GM12878 (cell line): ENCODE measurements at regions not wholly inside any gene's neighbourhood (a gene's known extent, or its start where the extent isn't known, plus 50 kb on each side); places are given as distances from the start of the nearest gene placed in this dataset.

Experiments used
- ATAC-seq: fragments of 200-7000 bp; cut with Tn5 transposase; 3 replicates; pipeline ENCODE4 v1.9.1; 2020; ENCODE audit warnings: mild to moderate bottlenecking, moderate library complexity
- BruUV-seq: library from RNA; stranded (reverse); fragments of 400-500 nt; replicated peaks from 2 replicates; lab custom pipeline; 2021; lab: Mats Ljungman, UMichigan
- CTCF ChIA-PET: fragments of 300-600 bp; sonication (Branson Sonifier 250); formaldehyde crosslinking; extraction: SDS; loops from one replicate; lab custom pipeline; 2021; ENCODE audit warnings: inconsistent platforms; lab: Yijun Ruan, JAX
- POLR2A ChIA-PET: fragments of 350-600 bp; formaldehyde crosslinking; extraction: SDS; loops from one replicate; lab custom pipeline; 2021; ENCODE audit warnings: inconsistent platforms; lab: Charles Lee
- RAD21 ChIA-PET: fragments of 300-600 bp; sonication (Branson Sonifier 250); formaldehyde crosslinking; loops from one replicate; lab custom pipeline; 2023; ENCODE audit warnings: antibody characterized with exemption; ENCODE audit not compliant: unreplicated experiment; lab: Charles Lee
- SMC1A ChIA-PET: fragments of 300-600 bp; sonication (Branson Sonifier 250); formaldehyde crosslinking; loops from one replicate; lab custom pipeline; 2023; ENCODE audit not compliant: unreplicated experiment, uncharacterized antibody; lab: Charles Lee
- DNase-seq: peaks from one replicate; pipeline ENCODE4 v3.0.0-alpha.2; 2011; ENCODE audit warnings: low read depth, low spot score
- FAIRE-seq: peaks from 3 replicates; lab custom pipeline; 2011; peaks lifted over from hg19 to GRCh38; lab: Jason Lieb, UNC
- H2AFZ ChIP-seq: 2 replicates; pipeline ENCODE4 v1.6.0; 2011; ENCODE audit warnings: low read depth, low read length, control low read depth; ENCODE audit not compliant: control insufficient read depth
- H3K27ac ChIP-seq: 2 replicates; pipeline ENCODE4 v1.5.1; 2011; ENCODE audit warnings: control low read depth; ENCODE audit not compliant: control insufficient read depth, insufficient read depth
- H3K27me3 ChIP-seq, 2 experiments: replicated peaks in 1 of 2; 2 replicates each; pipeline versions ENCODE4 v1.6.0 to v1.6.1; 2011; ENCODE audit warnings: low read length in 1 of 2; ENCODE audit not compliant: control insufficient read depth in 2 of 2, insufficient read depth in 2 of 2
- H3K36me3 ChIP-seq, 2 experiments: 2 replicates each; pipeline ENCODE4 v1.5.1; 2011; ENCODE audit warnings: low read length in 1 of 2; ENCODE audit not compliant: control insufficient read depth in 2 of 2, insufficient read depth in 2 of 2
- H3K4me1 ChIP-seq: 2 replicates; pipeline ENCODE4 v1.6.1; 2011; ENCODE audit warnings: mild to moderate bottlenecking, low read length, moderate library complexity, mixed read lengths; ENCODE audit not compliant: control insufficient read depth, insufficient read depth
- H3K4me2 ChIP-seq: 2 replicates; pipeline ENCODE4 v1.6.0; 2011; ENCODE audit warnings: control low read depth; ENCODE audit not compliant: control insufficient read depth, insufficient read depth
- H3K4me3 ChIP-seq: fragments of 200-600 bp; sonication (generic); 2 replicates; pipeline ENCODE4 v1.5.1; 2016
- H3K79me2 ChIP-seq: 2 replicates; pipeline ENCODE4 v1.6.0; 2011; ENCODE audit warnings: low read length; ENCODE audit not compliant: control insufficient read depth, insufficient read depth
- H3K9ac ChIP-seq: 2 replicates; pipeline ENCODE4 v1.8.0; 2011; ENCODE audit warnings: low read length, control low read depth, mixed read lengths; ENCODE audit not compliant: control insufficient read depth, insufficient read depth
- H3K9me3 ChIP-seq: replicated peaks from 3 replicates; pipeline ENCODE4 v1.5.1; 2011; ENCODE audit warnings: mild to moderate bottlenecking, low read length; ENCODE audit not compliant: control insufficient read depth, insufficient read depth
- H4K20me1 ChIP-seq: 2 replicates; pipeline ENCODE4 v1.6.0; 2011; ENCODE audit not compliant: control insufficient read depth, insufficient read depth
- BHLHE40 ChIP-seq, 2 experiments: fragments of 450-650 bp in 1 of 2; IDR thresholded peaks; 2 replicates each; pipeline ENCODE4 v1.6.1; 2011 to 2017; ENCODE audit warnings: low read depth in 2 of 2, borderline replicate concordance in 1 of 2, improper control_type of control experiment in 1 of 2, low read length in 1 of 2, mild to moderate bottlenecking in 1 of 2
- CHD1 ChIP-seq: IDR thresholded peaks from 2 replicates; pipeline ENCODE4 v1.6.1; 2012; ENCODE audit warnings: low read depth, low read length, improper control_type of control experiment
- HDAC2 ChIP-seq: fragments of 200-600 bp; sonication (generic); IDR thresholded peaks from 2 replicates; pipeline ENCODE4 v1.6.1; 2017
- IRF4 ChIP-seq: IDR thresholded peaks from 2 replicates; pipeline ENCODE4 v1.6.1; 2011; ENCODE audit warnings: low read depth, low read length
- JUND ChIP-seq: IDR thresholded peaks from 2 replicates; pipeline ENCODE4 v1.6.1; 2012; ENCODE audit warnings: low read depth, mild to moderate bottlenecking, low read length, improper control_type of control experiment, moderate library complexity
- KDM1A ChIP-seq: fragments of 200-600 bp; sonication (generic); IDR thresholded peaks from 2 replicates; pipeline ENCODE4 v1.6.1; 2016; ENCODE audit warnings: borderline replicate concordance
- PAX5 ChIP-seq: IDR thresholded peaks from 2 replicates; pipeline ENCODE4 v1.6.1; 2011; ENCODE audit warnings: low read depth, low read length, borderline replicate concordance
- PBX3 ChIP-seq: IDR thresholded peaks from 2 replicates; pipeline ENCODE4 v1.6.1; 2011; ENCODE audit warnings: mild to moderate bottlenecking, low read depth, low read length, moderate library complexity; ENCODE audit not compliant: insufficient replicate concordance
- RFX5 ChIP-seq: IDR thresholded peaks from 2 replicates; pipeline ENCODE4 v1.6.1; 2011; ENCODE audit warnings: low read depth, low read length, improper control_type of control experiment
- SP1 ChIP-seq: IDR thresholded peaks from one replicate; pipeline ENCODE4 v1.6.1; 2011; ENCODE audit warnings: low read depth, low read length
- STAT3 ChIP-seq: IDR thresholded peaks from 2 replicates; pipeline ENCODE4 v1.6.1; 2011; ENCODE audit warnings: low read depth, low read length, improper control_type of control experiment
- TARDBP ChIP-seq: IDR thresholded peaks from 2 replicates; pipeline ENCODE4 v1.6.1; 2016; ENCODE audit warnings: borderline replicate concordance
- ZBED1 ChIP-seq: IDR thresholded peaks from 2 replicates; pipeline ENCODE4 v1.6.1; 2016; ENCODE audit warnings: borderline replicate concordance
- ZNF687 ChIP-seq: fragments of 450-650 bp; IDR thresholded peaks from 2 replicates; pipeline ENCODE4 v1.6.1; 2017; ENCODE audit warnings: mild to moderate bottlenecking, moderate library complexity
- ZSCAN29 ChIP-seq: fragments of 450-650 bp; IDR thresholded peaks from 2 replicates; pipeline ENCODE4 v1.6.1; 2017; ENCODE audit warnings: mild to moderate bottlenecking, moderate library complexity
- WGBS: methylation state at CpG from one replicate; pipeline ENCODE4 v1.1.6; 2016; ENCODE audit warnings: low lambda C conversion rate; ENCODE audit not compliant: insufficient replicate concordance, insufficient coverage; ENCODE audit errors: missing lambda C conversion rate; 5-methylcytosine and 5-hydroxymethylcytosine counted together
- in situ Hi-C: fragments of 300-500 bp; cut with MboI; formaldehyde crosslinking; loops from 9 replicates; pipeline ENCODE4 v1.14.3; 2018; ENCODE audit warnings: mixed read lengths
- intact Hi-C: fragments of 100-400 bp; cut with micrococcal nuclease; formaldehyde crosslinking; loops from one replicate; pipeline ENCODE4 v1.14.2; 2022; ENCODE audit not compliant: unreplicated experiment
- TF ChIP-seq, protein P1 (sequence below): IDR thresholded peaks from 2 replicates; pipeline ENCODE4 v1.6.1; 2012; ENCODE audit warnings: low read depth, low read length, improper control_type of control experiment

DNA sequence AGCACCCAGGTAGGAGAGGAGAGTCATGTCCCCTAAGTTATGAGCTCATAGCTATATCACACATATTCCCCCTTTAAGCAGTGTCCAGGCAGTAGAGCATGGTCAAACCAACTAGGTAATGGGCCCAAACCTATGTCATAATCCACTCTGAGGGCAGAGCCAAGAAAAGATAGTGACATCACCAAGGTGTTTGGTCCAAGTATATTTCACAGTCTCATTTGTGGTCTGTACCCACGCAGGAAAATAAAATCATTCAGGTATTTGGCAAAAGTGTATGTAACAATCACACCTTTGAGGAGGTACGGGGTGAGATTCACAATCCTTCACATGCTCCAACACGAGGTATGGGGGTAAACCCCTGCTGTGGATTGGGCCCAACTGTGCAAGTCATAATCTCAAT, 2112.8 kb downstream of the TP53TG3F start:
- WGBS = 0% methylated on average over 3 of the region's 3 CpGs
- no peaks in the 10 kb centered on the region; the same call in 1 of the 3 replicates for H3K9me3 ChIP-seq
- no peaks in the 10 kb centered on the region for H3K4me1 ChIP-seq
- no peak overlapping the region for H3K4me2 ChIP-seq
- no peak overlapping the region for H3K4me3 ChIP-seq
- DNase-seq (no peak), FAIRE-seq (no peak), ATAC-seq (no peak)
- ChIA-PET RAD21 (no interaction called here), POLR2A (no interaction called here), CTCF (no interaction called here), SMC1A (no interaction called here)
- no peaks in the 10 kb centered on the region for H4K20me1 ChIP-seq
- no peaks in the 10 kb centered on the region for H3K79me2 ChIP-seq
- no TSS peak for BruUV-seq
- intact Hi-C loops (no loop called here), in situ Hi-C loops (no loop called here)
- H2AFZ ChIP-seq = no peak overlapping the region
- TF ChIP-seq CHD1 (no peak), SP1 (no peak), IRF4 (no peak), JUND (no peak), KDM1A (no peak), ZSCAN29 (no peak), RFX5 (no peak), TARDBP (no peak), BHLHE40 (IDR thresholded peaks at IDR 0.05; ENCODE audit: borderline replicate concordance in 1 of 2, low read depth in 2 of 2, low read length in 1 of 2) (no peak), ZBED1 (no peak)
- no peaks in the 10 kb centered on the region for H3K27me3 ChIP-seq
- H3K9ac ChIP-seq = no peak overlapping the region
- H3K36me3 ChIP-seq = no peaks in the 10 kb centered on the region
- no peak overlapping the region for H3K27ac ChIP-seq

DNA sequence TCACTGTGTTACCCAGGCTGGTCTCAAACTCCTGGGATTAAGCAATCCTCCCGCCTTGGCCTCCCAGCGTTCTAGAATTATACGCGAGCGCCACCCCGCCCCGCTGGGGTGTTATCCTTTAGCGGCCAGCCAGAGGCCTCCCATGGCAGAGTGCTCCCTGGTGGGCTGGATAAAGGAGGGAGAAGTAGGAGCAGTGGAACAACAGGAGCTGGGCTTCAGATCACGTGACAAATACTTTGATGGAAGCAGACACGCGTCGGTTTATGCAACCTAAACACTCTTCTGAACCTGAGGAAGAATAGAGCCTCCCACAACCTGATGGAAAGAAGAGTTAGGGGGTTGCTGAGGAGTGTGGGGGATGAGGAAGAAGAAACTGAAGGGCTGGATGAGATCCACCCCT, 2114.0 kb downstream of the TP53TG3F start:
- Histone ChIP-seq H3K4me3 (no peak overlapping the region), H3K27me3 (no peaks in the 10 kb centered on the region), H3K36me3 (no peaks in the 10 kb centered on the region), H3K79me2 (no peaks in the 10 kb centered on the region), H3K4me1 (no peaks in the 10 kb centered on the region), H3K9ac (no peak overlapping the region), H2AFZ (no peak overlapping the region), H3K27ac (no peak overlapping the region), H3K4me2 (no peak overlapping the region), H3K9me3 (no peaks in the 10 kb centered on the region; the same call in 1 of the 3 replicates), H4K20me1 (no peaks in the 10 kb centered on the region)
- intact Hi-C loops = no loop called here
- ChIA-PET POLR2A (no interaction called here), RAD21 (no interaction called here), CTCF (no interaction called here), SMC1A (no interaction called here)
- in situ Hi-C loops = no loop called here
- ATAC-seq (no peak), FAIRE-seq (no peak), DNase-seq (no peak)
- no TSS peak for BruUV-seq
- WGBS = 73% methylated on average over 12 of the region's 12 CpGs
- TF ChIP-seq PBX3 = no peak
- TF ChIP-seq, protein P1, sequence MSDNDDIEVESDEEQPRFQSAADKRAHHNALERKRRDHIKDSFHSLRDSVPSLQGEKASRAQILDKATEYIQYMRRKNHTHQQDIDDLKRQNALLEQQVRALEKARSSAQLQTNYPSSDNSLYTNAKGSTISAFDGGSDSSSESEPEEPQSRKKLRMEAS = no peak
- TF ChIP-seq BHLHE40 (IDR thresholded peaks at IDR 0.05; ENCODE audit: borderline replicate concordance in 1 of 2, low read depth in 2 of 2, low read length in 1 of 2) = no peak
- TF ChIP-seq HDAC2 = no peak
- no peak for TF ChIP-seq STAT3
- TF ChIP-seq ZNF687 = no peak
- TF ChIP-seq PAX5 = no peak
